Neural cell (in vitro differentiated cells): ENCODE measurements at regions not wholly inside any gene's neighbourhood (a gene's known extent, or its start where the extent isn't known, plus 50 kb on each side); places are given as distances from the start of the nearest gene placed in this dataset.

Experiments
- H2AFZ ChIP-seq: fragments of 200-600, 300-800 bp; sonication (generic), shearing (Covaris generic); 2 replicates; pipeline ENCODE4 v1.6.0; 2014; ENCODE audit warnings: low read depth, mild to moderate bottlenecking, antibody characterized with exemption, low read length, moderate library complexity
- H3F3A ChIP-seq: fragments of 200-600 bp; shearing (Covaris generic); 2 replicates; pipeline ENCODE4 v1.6.1; 2016; ENCODE audit warnings: mild to moderate bottlenecking, moderate library complexity, mixed read lengths, antibody characterized with exemption, low read length; ENCODE audit not compliant: insufficient read depth, poor library complexity, severe bottlenecking
- H3K27ac ChIP-seq: fragments of 200-600, 300-800 bp; sonication (generic), shearing (Covaris generic); 2 replicates; pipeline ENCODE4 v1.5.1; 2014; ENCODE audit warnings: mild to moderate bottlenecking, low read length, moderate library complexity
- H3K27me3 ChIP-seq: fragments of 300-800, 200-600 bp; sonication (generic), shearing (Covaris generic); 2 replicates; pipeline ENCODE4 v1.6.0; 2014; ENCODE audit warnings: mild to moderate bottlenecking, low read depth, low read length, moderate library complexity; ENCODE audit not compliant: insufficient read depth
- H3K36me3 ChIP-seq: fragments of 300-800, 200-600 bp; sonication (generic), shearing (Covaris generic); 2 replicates; pipeline ENCODE4 v1.5.1; 2014; ENCODE audit warnings: mild to moderate bottlenecking, antibody characterized with exemption, low read length, moderate library complexity; ENCODE audit not compliant: insufficient read depth
- H3K4me2 ChIP-seq: fragments of 300-800, 200-600 bp; sonication (generic), shearing (Covaris generic); 2 replicates; pipeline ENCODE4 v1.6.0; 2014; ENCODE audit warnings: mild to moderate bottlenecking, low read length
- H3K4me3 ChIP-seq: fragments of 300-800, 200-600 bp; sonication (generic), shearing (Covaris generic); 2 replicates; pipeline ENCODE4 v1.5.1; 2014; ENCODE audit warnings: mild to moderate bottlenecking, low read length, moderate library complexity
- H3K79me2 ChIP-seq: fragments of 200-600 bp; shearing (Covaris generic); replicated peaks from 2 replicates; pipeline ENCODE4 v1.6.0; 2014; ENCODE audit warnings: mild to moderate bottlenecking, low read length, moderate library complexity; ENCODE audit not compliant: insufficient read depth
- H3K9ac ChIP-seq: fragments of 300-800, 200-600 bp; sonication (generic), shearing (Covaris generic); 2 replicates; pipeline ENCODE4 v1.6.1; 2016; ENCODE audit warnings: mild to moderate bottlenecking, low read length, mixed read lengths
- H3K9me2 ChIP-seq: fragments of 200-600 bp; shearing (Covaris generic); 2 replicates; pipeline ENCODE4 v1.6.1; 2016; ENCODE audit warnings: mild to moderate bottlenecking, low read length, mixed read lengths; ENCODE audit not compliant: insufficient read depth
- H3K9me3 ChIP-seq: fragments of 200-600, 300-800 bp; sonication (generic), shearing (Covaris generic); 2 replicates; pipeline ENCODE4 v1.6.1; 2016; ENCODE audit warnings: mild to moderate bottlenecking, mixed run types, low read length, moderate library complexity, mixed read lengths
- H4K20me1 ChIP-seq: fragments of 200-600 bp; shearing (Covaris generic); 2 replicates; pipeline ENCODE4 v1.6.1; 2016; ENCODE audit warnings: mild to moderate bottlenecking, mixed run types; ENCODE audit not compliant: insufficient read depth
- EP300 ChIP-seq: fragments of 450-650 bp; conservative IDR thresholded peaks from 2 replicates; pipeline ENCODE4 v1.6.1; 2014; ENCODE audit warnings: antibody characterized with exemption, mild to moderate bottlenecking, moderate library complexity; ENCODE audit not compliant: poor library complexity, severe bottlenecking
- EZH2 ChIP-seq: fragments of 200-600, 300-800 bp; shearing (Covaris generic), sonication (generic); IDR thresholded peaks from 2 replicates; pipeline ENCODE4 v1.6.1; 2014; ENCODE audit warnings: antibody characterized with exemption, low read length, borderline replicate concordance, mild to moderate bottlenecking; ENCODE audit not compliant: insufficient read depth, poor library complexity, severe bottlenecking
- MXI1 ChIP-seq: fragments of 450-650 bp; conservative IDR thresholded peaks from 2 replicates; pipeline ENCODE4 v1.6.1; 2014; ENCODE audit warnings: antibody characterized with exemption, mild to moderate bottlenecking; ENCODE audit not compliant: poor library complexity, severe bottlenecking
- POLR2AphosphoS5 ChIP-seq: IDR thresholded peaks from 2 replicates; pipeline ENCODE4 v1.6.1; 2012
- RAD21 ChIP-seq: fragments of 450-650 bp; conservative IDR thresholded peaks from 2 replicates; pipeline ENCODE4 v1.6.1; 2014; ENCODE audit warnings: antibody characterized with exemption, mild to moderate bottlenecking, moderate library complexity
- SMC3 ChIP-seq: fragments of 450-650 bp; conservative IDR thresholded peaks from 2 replicates; pipeline ENCODE4 v1.6.1; 2014; ENCODE audit warnings: antibody characterized with exemption, mild to moderate bottlenecking, moderate library complexity; ENCODE audit not compliant: poor library complexity
- TAF1 ChIP-seq: IDR thresholded peaks from 2 replicates; pipeline ENCODE4 v1.6.1; 2012; ENCODE audit warnings: low read depth
- TF ChIP-seq, protein P1 (sequence below): fragments of 450-650 bp; IDR thresholded peaks from 2 replicates; pipeline ENCODE4 v1.5.1; 2014; ENCODE audit warnings: antibody characterized with exemption, mild to moderate bottlenecking, moderate library complexity; ENCODE audit not compliant: poor library complexity, severe bottlenecking
- TF ChIP-seq, protein P2 (sequence below): IDR thresholded peaks from 2 replicates; pipeline ENCODE4 v1.6.1; 2012; ENCODE audit warnings: borderline replicate concordance

DNA sequence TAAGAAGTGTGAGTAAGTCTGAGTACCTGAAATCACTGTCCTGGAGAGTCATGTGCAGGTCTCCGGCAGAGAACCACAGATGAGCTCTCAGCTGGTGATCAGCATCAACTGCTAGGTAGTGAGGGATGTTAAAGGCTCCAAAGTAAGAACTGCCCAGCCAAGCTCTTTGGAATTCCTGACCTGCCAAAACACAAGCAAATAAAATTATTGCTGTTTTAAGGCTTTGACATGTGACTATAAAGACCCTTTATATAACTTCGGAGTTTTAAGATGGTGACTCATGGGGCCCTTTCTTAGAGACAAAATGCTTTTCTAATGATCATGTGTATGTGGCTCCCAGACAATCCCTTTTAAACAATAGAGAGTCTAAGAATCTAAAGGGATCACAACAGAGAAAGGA is 855.7 kb downstream of the TRIB2 start:
- H3K4me2 ChIP-seq = no peak overlapping the region

DNA sequence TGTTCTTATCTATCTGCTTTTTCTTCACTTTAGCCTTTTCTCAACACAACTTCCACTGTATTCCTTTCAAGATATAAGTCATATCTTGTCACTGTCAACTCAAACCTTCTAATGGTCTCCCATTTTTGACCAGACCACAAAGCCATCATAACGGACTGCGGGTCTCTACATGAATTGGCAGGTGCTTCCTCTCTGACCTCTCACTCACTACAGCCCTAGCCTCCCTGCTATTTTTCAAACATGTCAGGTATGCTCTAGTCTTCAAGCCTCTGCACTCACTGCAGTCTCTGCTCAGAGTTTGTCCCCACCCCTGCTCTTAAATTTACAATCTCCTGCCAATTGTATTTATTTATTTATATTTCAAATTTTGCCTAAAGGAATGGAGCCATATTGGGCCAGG is 858.1 kb downstream of the TRIB2 start:
- H3K27ac ChIP-seq = no peak overlapping the region

More for the DNA sequence above, 855.7 kb downstream of the TRIB2 start:
- no peaks in the 10 kb centered on the region for H3F3A ChIP-seq
- no peak overlapping the region for H2AFZ ChIP-seq
- no peak overlapping the region for H3K4me3 ChIP-seq
- H3K27me3 ChIP-seq = no peaks in the 10 kb centered on the region
- no peaks in the 10 kb centered on the region for H3K79me2 ChIP-seq
- H3K36me3 ChIP-seq = no peaks in the 10 kb centered on the region
- H3K9ac ChIP-seq = no peak overlapping the region
- TF ChIP-seq TAF1 = no peak
- no peak for TF ChIP-seq POLR2AphosphoS5
- no peak for TF ChIP-seq MXI1
- no peak for TF ChIP-seq EZH2
- no peaks in the 10 kb centered on the region for H3K9me3 ChIP-seq
- H3K9me2 ChIP-seq = no peaks in the 10 kb centered on the region
- H3K27ac ChIP-seq = no peak overlapping the region
- H4K20me1 ChIP-seq = no peaks in the 10 kb centered on the region

More for the DNA sequence above, 858.1 kb downstream of the TRIB2 start:
- Histone ChIP-seq H4K20me1 (no peaks in the 10 kb centered on the region), H3K9me3 (no peaks in the 10 kb centered on the region), H3K9ac (no peak overlapping the region), H3F3A (no peaks in the 10 kb centered on the region), H2AFZ (no peak overlapping the region), H3K4me2 (no peak overlapping the region), H3K4me3 (no peak overlapping the region), H3K79me2 (no peaks in the 10 kb centered on the region), H3K36me3 (no peaks in the 10 kb centered on the region), H3K9me2 (no peaks in the 10 kb centered on the region), H3K27me3 (no peaks in the 10 kb centered on the region)
- TF ChIP-seq, protein P1, sequence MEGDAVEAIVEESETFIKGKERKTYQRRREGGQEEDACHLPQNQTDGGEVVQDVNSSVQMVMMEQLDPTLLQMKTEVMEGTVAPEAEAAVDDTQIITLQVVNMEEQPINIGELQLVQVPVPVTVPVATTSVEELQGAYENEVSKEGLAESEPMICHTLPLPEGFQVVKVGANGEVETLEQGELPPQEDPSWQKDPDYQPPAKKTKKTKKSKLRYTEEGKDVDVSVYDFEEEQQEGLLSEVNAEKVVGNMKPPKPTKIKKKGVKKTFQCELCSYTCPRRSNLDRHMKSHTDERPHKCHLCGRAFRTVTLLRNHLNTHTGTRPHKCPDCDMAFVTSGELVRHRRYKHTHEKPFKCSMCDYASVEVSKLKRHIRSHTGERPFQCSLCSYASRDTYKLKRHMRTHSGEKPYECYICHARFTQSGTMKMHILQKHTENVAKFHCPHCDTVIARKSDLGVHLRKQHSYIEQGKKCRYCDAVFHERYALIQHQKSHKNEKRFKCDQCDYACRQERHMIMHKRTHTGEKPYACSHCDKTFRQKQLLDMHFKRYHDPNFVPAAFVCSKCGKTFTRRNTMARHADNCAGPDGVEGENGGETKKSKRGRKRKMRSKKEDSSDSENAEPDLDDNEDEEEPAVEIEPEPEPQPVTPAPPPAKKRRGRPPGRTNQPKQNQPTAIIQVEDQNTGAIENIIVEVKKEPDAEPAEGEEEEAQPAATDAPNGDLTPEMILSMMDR = no peak
- TF ChIP-seq RAD21 (no peak), SMC3 (no peak), MXI1 (no peak), EZH2 (no peak), TAF1 (no peak), POLR2AphosphoS5 (no peak), EP300 (no peak)
- TF ChIP-seq, protein P2, sequence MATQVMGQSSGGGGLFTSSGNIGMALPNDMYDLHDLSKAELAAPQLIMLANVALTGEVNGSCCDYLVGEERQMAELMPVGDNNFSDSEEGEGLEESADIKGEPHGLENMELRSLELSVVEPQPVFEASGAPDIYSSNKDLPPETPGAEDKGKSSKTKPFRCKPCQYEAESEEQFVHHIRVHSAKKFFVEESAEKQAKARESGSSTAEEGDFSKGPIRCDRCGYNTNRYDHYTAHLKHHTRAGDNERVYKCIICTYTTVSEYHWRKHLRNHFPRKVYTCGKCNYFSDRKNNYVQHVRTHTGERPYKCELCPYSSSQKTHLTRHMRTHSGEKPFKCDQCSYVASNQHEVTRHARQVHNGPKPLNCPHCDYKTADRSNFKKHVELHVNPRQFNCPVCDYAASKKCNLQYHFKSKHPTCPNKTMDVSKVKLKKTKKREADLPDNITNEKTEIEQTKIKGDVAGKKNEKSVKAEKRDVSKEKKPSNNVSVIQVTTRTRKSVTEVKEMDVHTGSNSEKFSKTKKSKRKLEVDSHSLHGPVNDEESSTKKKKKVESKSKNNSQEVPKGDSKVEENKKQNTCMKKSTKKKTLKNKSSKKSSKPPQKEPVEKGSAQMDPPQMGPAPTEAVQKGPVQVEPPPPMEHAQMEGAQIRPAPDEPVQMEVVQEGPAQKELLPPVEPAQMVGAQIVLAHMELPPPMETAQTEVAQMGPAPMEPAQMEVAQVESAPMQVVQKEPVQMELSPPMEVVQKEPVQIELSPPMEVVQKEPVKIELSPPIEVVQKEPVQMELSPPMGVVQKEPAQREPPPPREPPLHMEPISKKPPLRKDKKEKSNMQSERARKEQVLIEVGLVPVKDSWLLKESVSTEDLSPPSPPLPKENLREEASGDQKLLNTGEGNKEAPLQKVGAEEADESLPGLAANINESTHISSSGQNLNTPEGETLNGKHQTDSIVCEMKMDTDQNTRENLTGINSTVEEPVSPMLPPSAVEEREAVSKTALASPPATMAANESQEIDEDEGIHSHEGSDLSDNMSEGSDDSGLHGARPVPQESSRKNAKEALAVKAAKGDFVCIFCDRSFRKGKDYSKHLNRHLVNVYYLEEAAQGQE = no peak
